ENCODE measurements at regions not wholly inside any gene's neighbourhood (a gene's known extent, or its start where the extent isn't known, plus 50 kb on each side); places are given as distances from the start of the nearest gene placed in this dataset.
"Not testable (repeated sequence)": the region's sequence is repeated elsewhere in the genome, so short reads cannot be mapped to it uniquely, and the experiment has no call there.

- no peak for DNase-seq (ENCODE audit: extremely low read depth in 1 of 2, low read depth in 1 of 2)
These were observed 177.6 kb upstream of the SMARCA2 start for GRCh38 chr9:1837453-1838084.

- no peak for DNase-seq (ENCODE audit: extremely low read depth in 1 of 2, low read depth in 1 of 2)
These were observed 175.2 kb upstream of the SMARCA2 start for GRCh38 chr9:1839909-1840308.

DNA sequence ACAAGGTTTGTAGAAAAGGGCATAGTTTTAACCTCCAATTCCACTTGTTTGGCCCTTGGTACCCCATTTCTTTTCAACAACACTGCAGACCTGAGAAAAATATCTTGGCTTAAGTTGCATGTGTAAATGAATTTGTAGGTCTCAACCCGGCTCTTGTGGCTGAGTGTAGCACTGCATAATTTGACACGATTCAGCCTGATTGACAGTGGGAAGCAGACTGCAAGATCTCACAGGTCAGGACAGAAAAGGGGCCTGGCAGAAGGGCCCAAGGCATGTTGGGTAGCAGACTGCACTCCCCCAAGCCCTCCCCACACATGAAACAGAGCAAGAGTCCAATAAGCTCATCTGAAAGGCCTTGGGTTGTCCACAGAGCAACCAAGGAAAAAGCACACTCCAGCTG lies 169.7 kb upstream of the SMARCA2 start:
- DNase-seq (ENCODE audit: extremely low read depth in 1 of 2, low read depth in 1 of 2) = no peak

DNA sequence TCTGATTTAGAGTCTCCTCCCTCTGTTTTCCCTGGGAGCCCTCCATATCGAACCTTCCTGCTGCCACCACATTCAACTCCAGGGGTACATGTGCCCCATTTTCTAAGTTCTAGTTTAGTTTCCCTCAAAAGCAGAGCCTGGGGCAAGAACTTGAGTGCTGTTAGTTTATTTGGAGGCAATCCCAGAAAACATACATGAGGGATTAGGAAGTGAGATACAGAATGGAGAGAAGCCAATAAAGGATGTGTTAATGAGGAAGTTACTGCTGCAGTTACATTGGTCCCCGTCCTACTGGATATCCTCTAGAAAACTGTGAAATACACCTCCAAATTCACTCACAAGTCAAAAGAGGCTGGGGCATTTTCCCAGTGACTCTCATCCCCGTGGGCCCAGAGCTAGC lies 159.4 kb upstream of the SMARCA2 start:
- DNase-seq (ENCODE audit: extremely low read depth in 1 of 2, low read depth in 1 of 2) = no peak

- DNase-seq (ENCODE audit: extremely low read depth in 1 of 2, low read depth in 1 of 2) = no peak
These were observed 157.3 kb upstream of the SMARCA2 start for GRCh38 chr9:1857808-1858207.

GRCh38 chr9:1869843-1870242 lies 145.3 kb upstream of the SMARCA2 start:
- DNase-seq (ENCODE audit: extremely low read depth in 1 of 2, low read depth in 1 of 2) = no peak

- DNase-seq (ENCODE audit: extremely low read depth in 1 of 2, low read depth in 1 of 2) = no peak
These were observed 144.2 kb upstream of the SMARCA2 start for GRCh38 chr9:1870915-1871314.

GRCh38 chr9:1871626-1872419 lies 143.3 kb upstream of the SMARCA2 start:
- DNase-seq (ENCODE audit: extremely low read depth in 1 of 2, low read depth in 1 of 2) = no peak

DNA sequence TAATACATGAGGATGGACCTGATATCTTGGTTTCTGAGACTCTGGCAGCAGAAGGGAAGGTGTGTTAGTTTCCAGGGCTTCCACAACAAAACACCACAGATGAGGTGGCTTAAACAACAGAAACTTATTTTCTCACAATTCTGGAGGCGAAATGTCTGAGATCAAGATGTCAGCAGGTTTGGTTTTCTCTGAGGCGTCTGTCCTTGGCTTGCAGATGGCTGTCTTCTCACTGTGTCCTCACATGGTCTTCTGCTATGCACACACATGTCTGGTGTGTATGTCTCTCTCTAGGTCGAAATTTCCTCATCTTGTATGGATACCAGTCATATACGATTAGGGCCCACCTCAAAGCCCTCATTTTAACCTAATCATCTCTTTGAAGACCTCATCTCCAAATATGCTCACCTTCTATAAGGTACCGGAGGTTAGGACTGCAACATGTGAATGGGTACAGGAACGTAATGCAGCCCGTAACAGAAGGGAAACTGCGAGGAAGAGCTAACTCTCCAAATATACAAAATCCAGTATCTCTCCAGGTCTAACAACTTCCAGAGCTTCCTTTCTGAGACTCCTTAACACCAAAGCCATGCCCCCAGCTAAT lies 139.8 kb upstream of the SMARCA2 start:
- no peak for DNase-seq (ENCODE audit: extremely low read depth in 1 of 2, low read depth in 1 of 2)

DNA sequence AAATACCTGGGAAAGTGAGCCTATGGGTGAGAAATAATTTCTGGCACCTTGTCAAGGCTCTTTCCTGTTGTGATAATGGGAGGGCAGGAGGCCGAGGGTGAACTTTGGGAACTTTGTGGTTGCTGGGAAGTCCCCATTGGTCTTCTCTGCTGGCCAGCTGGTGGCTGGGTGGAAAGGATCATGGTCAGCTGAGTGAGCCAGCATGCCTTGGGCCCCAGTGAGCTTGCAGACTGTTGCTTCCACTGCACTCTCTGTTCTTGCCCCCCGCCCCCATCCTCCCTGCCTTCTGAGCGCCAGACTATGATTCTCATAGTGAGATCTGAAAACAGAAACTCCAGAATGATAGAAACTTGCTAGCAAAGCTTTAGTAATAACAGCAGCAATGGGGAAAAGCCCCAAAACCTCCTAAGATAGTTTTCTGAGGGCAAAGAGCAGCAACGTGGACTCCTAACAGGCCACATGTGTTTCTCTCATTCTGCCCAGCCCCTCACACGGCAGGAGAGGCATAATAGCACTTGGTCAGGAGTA lies 139.2 kb upstream of the SMARCA2 start:
- DNase-seq (ENCODE audit: extremely low read depth in 1 of 2, low read depth in 1 of 2) = peak; percentile 44 to 69

DNA sequence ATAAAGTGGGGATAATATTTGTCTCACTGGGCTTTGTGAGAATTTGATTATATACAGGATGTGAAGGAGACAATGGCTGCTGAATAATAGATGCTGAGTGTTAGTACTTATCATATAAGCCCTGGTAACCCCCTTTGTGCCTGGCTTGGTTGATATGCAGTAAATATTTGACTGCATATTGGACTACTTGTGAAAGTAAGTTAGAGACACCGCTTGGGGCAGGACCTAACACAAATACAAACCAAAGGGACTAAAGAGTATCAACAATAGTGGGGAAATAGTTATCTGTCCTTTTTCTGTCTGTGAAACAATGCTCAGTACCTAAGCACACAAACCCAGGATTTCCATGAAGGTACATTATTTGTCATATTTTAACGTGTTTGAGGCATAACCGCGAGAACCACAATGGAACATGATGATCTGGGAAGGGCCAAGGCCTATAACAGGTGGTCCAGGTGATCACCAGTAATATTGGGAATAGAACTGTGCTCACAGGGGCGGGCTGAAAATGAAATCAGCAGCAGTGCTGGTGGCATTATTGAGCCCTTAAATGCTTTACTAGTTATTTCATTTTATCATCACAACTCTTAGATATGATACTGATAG lies 138.2 kb upstream of the SMARCA2 start:
- no peak for DNase-seq (ENCODE audit: extremely low read depth in 1 of 2, low read depth in 1 of 2)

DNA sequence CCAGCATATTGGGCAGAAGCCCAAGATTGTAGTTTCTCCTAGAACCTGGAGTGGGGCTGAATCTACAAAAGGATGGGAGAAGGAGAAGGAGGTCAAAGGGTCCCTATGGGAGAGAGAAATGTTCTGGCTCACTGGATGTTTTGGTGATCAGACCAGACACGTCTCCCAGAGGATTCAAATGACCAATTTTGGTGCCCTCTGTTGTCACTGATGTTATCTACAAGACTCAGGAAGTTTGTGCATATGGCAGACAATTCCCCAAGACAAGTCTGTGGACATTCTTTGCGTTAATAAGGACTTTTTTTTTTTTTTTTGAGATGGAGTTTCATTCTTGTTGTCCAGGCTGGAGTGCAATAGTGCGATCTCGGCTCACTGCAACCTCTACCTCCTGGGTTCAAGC lies 137.2 kb upstream of the SMARCA2 start:
- DNase-seq (ENCODE audit: extremely low read depth in 1 of 2, low read depth in 1 of 2) = no peak

DNA sequence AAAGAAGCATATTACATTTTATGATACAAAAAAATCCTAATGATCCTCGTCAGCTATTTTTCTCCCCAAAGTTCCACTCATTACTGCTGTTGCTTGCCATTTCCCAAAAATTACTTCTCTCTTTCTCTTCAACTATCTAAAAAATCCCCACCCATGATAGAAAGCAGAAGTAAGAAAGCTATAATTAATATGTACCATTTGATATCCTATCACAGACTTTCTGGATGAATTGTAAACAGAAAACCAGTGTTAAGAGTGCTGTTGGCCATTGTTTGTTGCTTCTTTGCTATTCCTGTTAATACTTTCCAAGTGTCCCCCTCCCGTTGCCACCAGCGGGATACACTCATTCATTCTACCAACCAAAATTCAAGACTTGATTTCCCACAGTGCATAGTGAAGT lies 136.3 kb upstream of the SMARCA2 start:
- DNase-seq (ENCODE audit: extremely low read depth in 1 of 2, low read depth in 1 of 2) = no peak

GRCh38 chr9:1879501-1879900 lies 135.6 kb upstream of the SMARCA2 start:
- no peak for DNase-seq (ENCODE audit: extremely low read depth in 1 of 2, low read depth in 1 of 2)

DNA sequence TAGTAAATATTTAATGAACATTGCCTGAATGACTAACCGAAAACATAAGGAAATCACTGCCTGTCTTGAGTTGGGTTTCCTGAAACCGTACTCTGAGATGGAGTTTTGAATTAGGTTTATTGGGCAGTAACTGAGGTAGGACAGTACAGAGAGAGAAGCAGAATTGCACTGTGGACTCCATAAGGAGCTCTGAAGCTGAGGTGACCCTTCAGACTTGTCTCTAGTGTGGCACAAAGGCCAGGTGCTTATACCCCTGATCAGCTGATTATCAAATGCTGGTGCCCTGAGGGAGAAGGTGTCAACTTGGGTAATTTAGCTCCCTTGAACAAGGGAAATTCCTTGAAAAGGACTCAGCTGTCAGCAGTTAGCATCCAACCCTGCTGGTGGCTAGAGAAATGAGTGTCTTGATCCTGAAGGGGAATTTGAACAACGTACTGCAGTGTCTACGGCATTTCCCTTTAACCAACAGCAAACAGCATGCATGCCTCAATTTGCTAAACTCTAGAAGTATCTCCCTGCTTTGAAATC lies 135.0 kb upstream of the SMARCA2 start:
- DNase-seq (ENCODE audit: extremely low read depth in 1 of 2, low read depth in 1 of 2) = no peak

- DNase-seq (ENCODE audit: extremely low read depth in 1 of 2, low read depth in 1 of 2) = no peak
These were observed 133.3 kb upstream of the SMARCA2 start for GRCh38 chr9:1881708-1882295.

- no peak for DNase-seq (ENCODE audit: extremely low read depth in 1 of 2, low read depth in 1 of 2)
These were observed 132.3 kb upstream of the SMARCA2 start for GRCh38 chr9:1882711-1883403.

- no peak for DNase-seq (ENCODE audit: extremely low read depth in 1 of 2, low read depth in 1 of 2)
These were observed 124.9 kb upstream of the SMARCA2 start for GRCh38 chr9:1890201-1890600.

DNA sequence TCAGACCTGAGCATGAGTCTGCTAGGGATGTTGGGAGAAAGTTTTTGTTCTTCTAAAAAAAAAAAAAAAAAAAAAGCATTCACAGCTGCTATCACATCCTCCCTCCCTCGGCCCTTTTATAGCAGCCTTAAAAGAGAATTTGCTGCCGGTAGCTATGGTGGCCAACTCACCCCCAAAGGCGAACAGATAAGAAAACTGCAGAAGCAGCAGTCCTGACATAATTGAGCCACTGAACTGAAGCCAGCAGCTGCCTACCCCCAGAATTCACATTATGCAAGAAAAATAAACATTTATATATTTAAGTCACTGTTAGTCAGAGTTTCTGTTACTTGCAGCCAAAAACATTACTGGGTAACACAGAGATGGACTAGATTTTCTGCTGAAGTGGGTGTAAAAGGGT lies 124.3 kb upstream of the SMARCA2 start:
- no peak for DNase-seq (ENCODE audit: extremely low read depth in 1 of 2, low read depth in 1 of 2)

GRCh38 chr9:1903080-1903704 lies 112.0 kb upstream of the SMARCA2 start:
- not testable (repeated sequence) for DNase-seq (ENCODE audit: extremely low read depth in 1 of 2, low read depth in 1 of 2)

Data from stimulated activated CD8-positive, alpha-beta memory T cell treated with anti-CD3 and anti-CD28 coated beads, Interleukin-7, amount 100 ng/mL, for 48 hours (primary cell).